Panc1 (cell line): ENCODE measurements at regions not wholly inside any gene's neighbourhood (a gene's known extent, or its start where the extent isn't known, plus 50 kb on each side); places are given as distances from the start of the nearest gene placed in this dataset.
"Not testable (repeated sequence)": the region's sequence is repeated elsewhere in the genome, so short reads cannot be mapped to it uniquely, and the experiment has no call there.

Experiments
- CTCF ChIP-seq: fragments of 450-650 bp; IDR thresholded peaks from 2 replicates; pipeline ENCODE4 v1.5.1; 2017; ENCODE audit warnings: mild to moderate bottlenecking
- POLR2AphosphoS5 ChIP-seq: IDR thresholded peaks from 2 replicates; pipeline ENCODE4 v1.6.1; 2012; ENCODE audit warnings: mild to moderate bottlenecking, low read depth, low read length, moderate library complexity
- SIN3A ChIP-seq: IDR thresholded peaks from 2 replicates; pipeline ENCODE4 v1.6.1; 2012; ENCODE audit warnings: low read depth, mild to moderate bottlenecking, low read length, moderate library complexity, borderline replicate concordance; ENCODE audit not compliant: insufficient read depth
- TF ChIP-seq, protein P1 (sequence below), 2 experiments: IDR thresholded peaks; 2 replicates each; pipeline ENCODE4 v1.6.1; 2011 to 2012; ENCODE audit warnings: low read depth in 2 of 2, control low read depth in 1 of 2, low read length in 1 of 2, mild to moderate bottlenecking in 1 of 2, moderate library complexity in 1 of 2; ENCODE audit not compliant: insufficient read depth in 1 of 2

GRCh38 chr5:102688076-102688475 is 67.0 kb upstream of the PAM start:
- TF ChIP-seq CTCF, POLR2AphosphoS5, SIN3A: not testable (repeated sequence)
- TF ChIP-seq, protein P1, sequence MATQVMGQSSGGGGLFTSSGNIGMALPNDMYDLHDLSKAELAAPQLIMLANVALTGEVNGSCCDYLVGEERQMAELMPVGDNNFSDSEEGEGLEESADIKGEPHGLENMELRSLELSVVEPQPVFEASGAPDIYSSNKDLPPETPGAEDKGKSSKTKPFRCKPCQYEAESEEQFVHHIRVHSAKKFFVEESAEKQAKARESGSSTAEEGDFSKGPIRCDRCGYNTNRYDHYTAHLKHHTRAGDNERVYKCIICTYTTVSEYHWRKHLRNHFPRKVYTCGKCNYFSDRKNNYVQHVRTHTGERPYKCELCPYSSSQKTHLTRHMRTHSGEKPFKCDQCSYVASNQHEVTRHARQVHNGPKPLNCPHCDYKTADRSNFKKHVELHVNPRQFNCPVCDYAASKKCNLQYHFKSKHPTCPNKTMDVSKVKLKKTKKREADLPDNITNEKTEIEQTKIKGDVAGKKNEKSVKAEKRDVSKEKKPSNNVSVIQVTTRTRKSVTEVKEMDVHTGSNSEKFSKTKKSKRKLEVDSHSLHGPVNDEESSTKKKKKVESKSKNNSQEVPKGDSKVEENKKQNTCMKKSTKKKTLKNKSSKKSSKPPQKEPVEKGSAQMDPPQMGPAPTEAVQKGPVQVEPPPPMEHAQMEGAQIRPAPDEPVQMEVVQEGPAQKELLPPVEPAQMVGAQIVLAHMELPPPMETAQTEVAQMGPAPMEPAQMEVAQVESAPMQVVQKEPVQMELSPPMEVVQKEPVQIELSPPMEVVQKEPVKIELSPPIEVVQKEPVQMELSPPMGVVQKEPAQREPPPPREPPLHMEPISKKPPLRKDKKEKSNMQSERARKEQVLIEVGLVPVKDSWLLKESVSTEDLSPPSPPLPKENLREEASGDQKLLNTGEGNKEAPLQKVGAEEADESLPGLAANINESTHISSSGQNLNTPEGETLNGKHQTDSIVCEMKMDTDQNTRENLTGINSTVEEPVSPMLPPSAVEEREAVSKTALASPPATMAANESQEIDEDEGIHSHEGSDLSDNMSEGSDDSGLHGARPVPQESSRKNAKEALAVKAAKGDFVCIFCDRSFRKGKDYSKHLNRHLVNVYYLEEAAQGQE (IDR thresholded peaks at IDR 0.05; ENCODE audit: insufficient read depth in 1 of 2, low read depth in 2 of 2, low read length in 1 of 2): not testable (repeated sequence)
